SK-N-MC (cell line): ENCODE measurements at regions not wholly inside any gene's neighbourhood (a gene's known extent, or its start where the extent isn't known, plus 50 kb on each side); places are given as distances from the start of the nearest gene placed in this dataset.

ENCODE experiments used
- EZH2 ChIP-seq: fragments of 200-600 bp; sonication (generic); IDR thresholded peaks from one replicate; pipeline ENCODE4 v1.6.1; 2017; ENCODE audit warnings: antibody characterized with exemption
- POLR2AphosphoS5 ChIP-seq: IDR thresholded peaks from 2 replicates; pipeline ENCODE4 v1.6.1; 2012; ENCODE audit warnings: mild to moderate bottlenecking, low read depth, low read length, borderline replicate concordance

- TF ChIP-seq EZH2, result no peak
- TF ChIP-seq POLR2AphosphoS5, result no peak
These were observed 737.9 kb upstream of the SALL3 start for GRCh38 chr18:78241535-78242253.
